Middle frontal gyrus (tissue), 1 donor: ENCODE measurements at regions not wholly inside any gene's neighbourhood (a gene's known extent, or its start where the extent isn't known, plus 50 kb on each side); places are given as distances from the start of the nearest gene placed in this dataset.
"Not testable (repeated sequence)": the region's sequence is repeated elsewhere in the genome, so short reads cannot be mapped to it uniquely, and the experiment has no call there.

Source experiments
- DNase-seq: peaks from one replicate; pipeline ENCODE4 v3.0.0-alpha.2; 2015; ENCODE audit warnings: low spot score; ENCODE audit errors: extremely low spot score

- DNase-seq = no peak
Observed at GRCh38 chr9:89695441-89695891, 90.7 kb downstream of the GADD45G start.

- DNase-seq = not testable (repeated sequence)
Observed at GRCh38 chr9:89695979-89696378, 91.2 kb downstream of the GADD45G start.

GRCh38 chr9:89696780-89697179 is 92.0 kb downstream of the GADD45G start:
- DNase-seq = no peak

GRCh38 chr9:89697553-89697952 is 92.7 kb downstream of the GADD45G start:
- no peak for DNase-seq

- DNase-seq = no peak
Observed at GRCh38 chr9:89698411-89699005, 93.7 kb downstream of the GADD45G start.

- DNase-seq = no peak
Observed at GRCh38 chr9:89699646-89700045, 94.8 kb downstream of the GADD45G start.

GRCh38 chr9:89701221-89701798 is 96.5 kb downstream of the GADD45G start:
- DNase-seq = no peak

- no peak for DNase-seq
Observed at GRCh38 chr9:89702401-89702800, 97.6 kb downstream of the GADD45G start.

GRCh38 chr9:89705651-89706050 is 100.8 kb downstream of the GADD45G start:
- no peak for DNase-seq

- no peak for DNase-seq
Observed at GRCh38 chr9:89706086-89706485, 101.3 kb downstream of the GADD45G start.

- DNase-seq = no peak
Observed at GRCh38 chr9:89706731-89707191, 101.9 kb downstream of the GADD45G start.

- no peak for DNase-seq
Observed at GRCh38 chr9:89710697-89711096, 105.9 kb downstream of the GADD45G start.

GRCh38 chr9:89711866-89712265 is 107.1 kb downstream of the GADD45G start:
- no peak for DNase-seq

- DNase-seq = no peak
Observed at GRCh38 chr9:89712283-89712682, 107.5 kb downstream of the GADD45G start.

- no peak for DNase-seq
Observed at GRCh38 chr9:89714321-89714720, 109.5 kb downstream of the GADD45G start.

- DNase-seq = no peak
Observed at GRCh38 chr9:89715318-89715858, 110.6 kb downstream of the GADD45G start.

- DNase-seq = no peak
Observed at GRCh38 chr9:89715881-89716280, 111.1 kb downstream of the GADD45G start.

- no peak for DNase-seq
Observed at GRCh38 chr9:89716559-89716958, 111.7 kb downstream of the GADD45G start.

- DNase-seq = no peak
Observed at GRCh38 chr9:89718176-89718575, 113.4 kb downstream of the GADD45G start.

- no peak for DNase-seq
Observed at GRCh38 chr9:89718651-89719050, 113.8 kb downstream of the GADD45G start.

GRCh38 chr9:89719202-89719601 is 114.4 kb downstream of the GADD45G start:
- DNase-seq = no peak

GRCh38 chr9:89720696-89721175 is 115.9 kb downstream of the GADD45G start:
- DNase-seq = no peak

GRCh38 chr9:89721176-89721700 is 116.4 kb downstream of the GADD45G start:
- DNase-seq = no peak
